OCI-LY1 (cell line): ENCODE measurements at regions not wholly inside any gene's neighbourhood (a gene's known extent, or its start where the extent isn't known, plus 50 kb on each side); places are given as distances from the start of the nearest gene placed in this dataset.
A peak's percentile ranks its signal among the peaks of the same experiment; 100 is the strongest.

Experiments used
- H2AFZ ChIP-seq: fragments of 200-600 bp; sonication (generic), shearing (Covaris generic); 2 replicates; pipeline ENCODE4 v1.6.0; 2014; ENCODE audit warnings: antibody characterized with exemption, mild to moderate bottlenecking, low read length
- H3F3A ChIP-seq: fragments of 200-600 bp; sonication (generic), shearing (Covaris generic); 2 replicates; pipeline ENCODE4 v1.6.0; 2014; ENCODE audit warnings: mild to moderate bottlenecking, antibody characterized with exemption, low read length, moderate library complexity; ENCODE audit not compliant: insufficient read depth
- H3K27ac ChIP-seq: fragments of 200-600 bp; sonication (generic); 2 replicates; pipeline ENCODE4 v1.5.1; 2014; ENCODE audit warnings: low read length, mixed run types, mild to moderate bottlenecking, low read depth; ENCODE audit not compliant: poor library complexity, severe bottlenecking
- H3K27me3 ChIP-seq: fragments of 200-600 bp; sonication (generic); 2 replicates; pipeline ENCODE4 v1.6.0; 2014; ENCODE audit warnings: antibody characterized with exemption, mild to moderate bottlenecking, low read length, moderate library complexity; ENCODE audit not compliant: insufficient read depth
- H3K36me3 ChIP-seq: fragments of 200-600 bp; sonication (generic); 2 replicates; pipeline ENCODE4 v1.6.1; 2014; ENCODE audit warnings: mild to moderate bottlenecking, antibody characterized with exemption, low read length, moderate library complexity, mixed read lengths; ENCODE audit not compliant: insufficient read depth
- H3K4me1 ChIP-seq: fragments of 200-600 bp; sonication (generic); 2 replicates; pipeline ENCODE4 v1.5.1; 2014; ENCODE audit warnings: mild to moderate bottlenecking, low read length, moderate library complexity; ENCODE audit not compliant: insufficient read depth, severe bottlenecking
- H3K4me2 ChIP-seq: fragments of 200-600 bp; sonication (generic), shearing (Covaris generic); 2 replicates; pipeline ENCODE4 v1.6.1; 2014; ENCODE audit warnings: low read length
- H3K4me3 ChIP-seq: fragments of 200-600 bp; sonication (generic); 2 replicates; pipeline ENCODE4 v1.5.1; 2014; ENCODE audit warnings: low read length, low read depth, mild to moderate bottlenecking, mixed read lengths; ENCODE audit not compliant: poor library complexity, severe bottlenecking
- H3K79me2 ChIP-seq: fragments of 200-600 bp; shearing (Covaris generic); 2 replicates; pipeline ENCODE4 v1.6.1; 2016; ENCODE audit warnings: mixed run types, low read length, mixed read lengths; ENCODE audit not compliant: insufficient read depth
- H3K9ac ChIP-seq: fragments of 200-600 bp; sonication (generic), shearing (Covaris generic); 2 replicates; pipeline ENCODE4 v1.6.1; 2014; ENCODE audit warnings: mild to moderate bottlenecking, low read length, mixed read lengths
- H3K9me2 ChIP-seq: fragments of 200-600 bp; sonication (generic), shearing (Covaris generic); 2 replicates; pipeline ENCODE4 v1.6.1; 2014; ENCODE audit warnings: low read depth, mild to moderate bottlenecking, low read length, mixed read lengths
- H3K9me3 ChIP-seq: fragments of 200-600 bp; shearing (Covaris generic); 2 replicates; pipeline ENCODE4 v1.6.1; 2014; ENCODE audit warnings: low read length, mixed read lengths
- H4K20me1 ChIP-seq: fragments of 200-600 bp; sonication (generic), shearing (Covaris generic); 2 replicates; pipeline ENCODE4 v1.6.0; 2016; ENCODE audit warnings: mild to moderate bottlenecking, low read length; ENCODE audit not compliant: insufficient read depth
- CTCF ChIP-seq: fragments of 200-600 bp; sonication (generic), shearing (Covaris generic); IDR thresholded peaks from 2 replicates; pipeline ENCODE4 v1.5.1; 2017; ENCODE audit warnings: mild to moderate bottlenecking, antibody characterized with exemption, low read length, moderate library complexity, mixed read lengths
- EZH2 ChIP-seq: fragments of 200-600 bp; sonication (generic), shearing (Covaris generic); IDR thresholded peaks from 2 replicates; pipeline ENCODE4 v1.8.0; 2017; ENCODE audit warnings: borderline replicate concordance, mixed run types, mild to moderate bottlenecking, antibody characterized with exemption, low read length, moderate library complexity, mixed read lengths

GRCh38 chr15:36271048-36271447 is 308.4 kb upstream of the CDIN1 start:
- H3F3A ChIP-seq: no peaks in the 10 kb centered on the region
- H3K27ac ChIP-seq: no peak overlapping the region
- H3K4me3 ChIP-seq: no peak overlapping the region
- H3K4me2 ChIP-seq: no peak overlapping the region
- H3K9ac ChIP-seq: no peak overlapping the region
- no peaks in the 10 kb centered on the region for H3K4me1 ChIP-seq
- no peaks in the 10 kb centered on the region for H3K9me2 ChIP-seq
- H2AFZ ChIP-seq: no peak overlapping the region
- no peaks in the 10 kb centered on the region for H3K9me3 ChIP-seq
- TF ChIP-seq CTCF (no peak), EZH2 (no peak)
- H4K20me1 ChIP-seq: no peaks in the 10 kb centered on the region
- H3K36me3 ChIP-seq: no peaks in the 10 kb centered on the region
- no peaks in the 10 kb centered on the region for H3K79me2 ChIP-seq
- no peaks in the 10 kb centered on the region for H3K27me3 ChIP-seq

- no peaks in the 10 kb centered on the region for H3K9me3 ChIP-seq
- no peak overlapping the region for H3K4me2 ChIP-seq
- H3K9ac ChIP-seq: no peak overlapping the region
- no peak overlapping the region for H3K4me3 ChIP-seq
- no peak overlapping the region for H2AFZ ChIP-seq
- no peaks in the 10 kb centered on the region for H4K20me1 ChIP-seq
- no peaks in the 10 kb centered on the region for H3K4me1 ChIP-seq
- H3K36me3 ChIP-seq: no peaks in the 10 kb centered on the region
- no peaks in the 10 kb centered on the region for H3K79me2 ChIP-seq
- H3K9me2 ChIP-seq: no peaks in the 10 kb centered on the region
- H3K27me3 ChIP-seq: no peaks in the 10 kb centered on the region
- no peaks in the 10 kb centered on the region for H3F3A ChIP-seq
- TF ChIP-seq CTCF (no peak), EZH2 (no peak)
- no peak overlapping the region for H3K27ac ChIP-seq
These were observed 303.8 kb upstream of the CDIN1 start for GRCh38 chr15:36275656-36276055.

- H3K4me2 ChIP-seq: no peak overlapping the region
- no peaks in the 10 kb centered on the region for H3K9me3 ChIP-seq
- H3K4me3 ChIP-seq: no peak overlapping the region
- no peak overlapping the region for H3K9ac ChIP-seq
- no peaks in the 10 kb centered on the region for H3K36me3 ChIP-seq
- H3K79me2 ChIP-seq: no peaks in the 10 kb centered on the region
- peak; percentile 13; the same call in 1 of the 2 replicates for TF ChIP-seq CTCF
- no peak for TF ChIP-seq EZH2
- H3K9me2 ChIP-seq: no peaks in the 10 kb centered on the region
- no peaks in the 10 kb centered on the region for H4K20me1 ChIP-seq
- H3K27ac ChIP-seq: no peak overlapping the region
- no peaks in the 10 kb centered on the region for H3F3A ChIP-seq
- H2AFZ ChIP-seq: no peak overlapping the region
- H3K27me3 ChIP-seq: no peaks in the 10 kb centered on the region
- H3K4me1 ChIP-seq: no peaks in the 10 kb centered on the region
These were observed 301.2 kb upstream of the CDIN1 start for GRCh38 chr15:36278219-36278618.
